GM23338 (cell line): ENCODE measurements at regions not wholly inside any gene's neighbourhood (a gene's known extent, or its start where the extent isn't known, plus 50 kb on each side); places are given as distances from the start of the nearest gene placed in this dataset.

Experiments used
- CTCF ChIP-seq, 2 experiments: fragments of 200-600 bp in 1 of 2; sonication (generic) in 1 of 2; conservative IDR thresholded peaks; 2 replicates each; pipeline versions ENCODE4 v1.5.1 to v1.6.1; 2016 to 2017; ENCODE audit warnings: antibody characterized with exemption in 2 of 2, low read depth in 2 of 2, mild to moderate bottlenecking in 2 of 2, moderate library complexity in 1 of 2
- EZH2 ChIP-seq: fragments of 200-600 bp; sonication (generic); IDR thresholded peaks from one replicate; pipeline ENCODE4 v1.8.0; 2017; ENCODE audit warnings: antibody characterized with exemption, mild to moderate bottlenecking, low read depth; ENCODE audit not compliant: unreplicated experiment
- JUNB ChIP-seq: IDR thresholded peaks from one replicate; pipeline ENCODE4 v1.6.1; 2016; ENCODE audit warnings: antibody characterized with exemption; ENCODE audit not compliant: unreplicated experiment
- POLR2AphosphoS5 ChIP-seq: IDR thresholded peaks from 2 replicates; pipeline ENCODE4 v1.6.1; 2016; ENCODE audit warnings: antibody characterized with exemption, low read depth
- REST ChIP-seq: IDR thresholded peaks from one replicate; pipeline ENCODE4 v1.6.1; 2018; ENCODE audit warnings: antibody characterized with exemption; ENCODE audit not compliant: unreplicated experiment

DNA sequence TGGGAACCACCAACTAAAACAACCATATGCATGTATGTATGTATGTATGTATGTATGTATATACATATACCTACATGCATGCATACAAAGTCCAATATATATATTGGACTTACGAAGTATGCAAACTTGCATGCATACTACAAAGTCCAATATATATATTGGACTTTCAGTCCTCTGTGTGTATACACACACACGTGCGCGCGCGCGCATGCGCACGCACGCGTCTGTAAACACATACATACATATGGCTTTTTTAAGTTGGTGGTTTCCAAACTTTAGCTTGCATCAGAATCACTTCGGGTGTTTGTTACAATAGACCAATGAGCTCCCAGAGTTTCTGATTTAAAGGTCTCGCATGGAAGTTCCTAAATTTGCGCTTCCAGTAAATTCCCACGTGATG lies 197.5 kb upstream of the C1orf87 start:
- TF ChIP-seq EZH2 (no peak), POLR2AphosphoS5 (no peak), CTCF (conservative IDR thresholded peaks at IDR 0.05; ENCODE audit: low read depth in 2 of 2) (no peak), JUNB (no peak), REST (no peak)
